ENCODE measurements at regions not wholly inside any gene's neighbourhood (a gene's known extent, or its start where the extent isn't known, plus 50 kb on each side); places are given as distances from the start of the nearest gene placed in this dataset.
A peak's percentile ranks its signal among the peaks of the same experiment; 100 is the strongest.

DNA sequence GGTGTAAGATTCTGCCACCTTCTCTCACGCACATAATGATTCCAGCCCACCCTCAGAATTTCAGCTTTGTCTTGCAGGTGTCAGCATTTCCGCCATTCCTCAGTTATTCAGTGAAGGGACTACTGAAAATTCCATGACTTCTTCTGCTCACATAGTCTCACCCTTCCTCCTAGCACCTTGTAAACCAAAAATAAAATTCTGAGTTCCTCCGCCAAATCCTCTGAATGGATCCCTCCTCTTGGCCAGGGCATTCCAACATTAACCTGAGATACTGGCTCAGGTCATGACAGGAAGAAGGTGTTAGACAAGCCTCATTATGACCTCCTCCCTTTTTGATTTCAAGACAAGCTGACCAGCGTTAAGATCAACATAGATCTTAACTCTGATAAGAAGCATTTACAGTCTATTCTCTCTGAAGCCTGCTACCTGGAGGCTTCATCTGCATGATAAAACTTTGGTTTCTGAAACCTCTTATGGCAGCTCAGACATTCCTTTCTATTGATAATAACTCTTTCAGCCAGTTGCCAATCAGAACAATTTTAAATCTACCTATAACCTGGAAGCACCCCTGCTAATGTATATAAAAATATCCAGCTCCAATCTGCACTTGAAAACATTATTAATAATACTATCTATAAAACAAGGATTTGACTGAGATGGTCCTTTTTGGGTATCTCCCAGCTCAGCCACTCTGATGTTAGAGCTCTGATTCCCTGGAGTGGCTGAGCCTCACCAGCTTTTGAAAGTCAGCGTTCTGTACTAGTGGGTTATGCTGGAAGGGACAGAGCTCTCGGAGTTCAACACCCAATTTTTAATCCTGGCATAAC lies 136.4 kb upstream of the APCDD1 start:
- Histone ChIP-seq H3K4ac (ENCODE audit: low read depth, low read length) (no peak overlapping the region), H3K18ac (ENCODE audit: insufficient read length, low read depth, low read length) (no peak overlapping the region), H3K23ac (ENCODE audit: insufficient read length, low read depth, low read length) (no peak overlapping the region), H3K23me2 (ENCODE audit: insufficient read length, low read depth, low read length, poor library complexity, severe bottlenecking) (no peaks in the 10 kb centered on the region), H2BK20ac (ENCODE audit: low read depth, low read length, poor library complexity, severe bottlenecking) (no peak overlapping the region), H3K27me3 (ENCODE audit: insufficient read depth, low read length) (no peaks in the 10 kb centered on the region), H2AFZ (ENCODE audit: low read length) (no peak overlapping the region), H2AK5ac (ENCODE audit: insufficient read length, low read length) (no peak overlapping the region), H3K79me1 (ENCODE audit: insufficient read depth, low read depth, low read length, poor library complexity, severe bottlenecking) (no peaks in the 10 kb centered on the region), H4K5ac (ENCODE audit: insufficient read length, low read depth, low read length) (no peak overlapping the region), H2BK5ac (ENCODE audit: insufficient read length, low read length) (no peak overlapping the region), H3K14ac (ENCODE audit: insufficient read depth, low read length) (no peak overlapping the region), H2BK15ac (ENCODE audit: low read depth, low read length) (no peak overlapping the region), H3K4me2 (ENCODE audit: insufficient read depth, insufficient read length, low read length) (no peak overlapping the region), H3K56ac (ENCODE audit: insufficient read length, low read depth, low read length) (no peak overlapping the region), H2BK120ac (ENCODE audit: low read depth, low read length, poor library complexity, severe bottlenecking) (no peak overlapping the region), H3K79me2 (ENCODE audit: insufficient read depth, low read length) (no peaks in the 10 kb centered on the region), H3T11ph (ENCODE audit: low read length) (no peak overlapping the region), H3K9me3 (ENCODE audit: control insufficient read depth, low read depth, low read length) (no peaks in the 10 kb centered on the region), H4K20me1 (ENCODE audit: control insufficient read depth, insufficient read depth, insufficient read length) (no peaks in the 10 kb centered on the region), H3K9ac (ENCODE audit: extremely low read depth, insufficient read length, low read length) (no peak overlapping the region), H4K8ac (replicated peaks; ENCODE audit: insufficient read length, low read depth, low read length) (no peak overlapping the region), H3K27ac (ENCODE audit: insufficient read length, low read depth, low read length) (peak overlapping the region; percentile 16), H4K91ac (ENCODE audit: insufficient read length, low read depth, low read length) (no peak overlapping the region), H2BK12ac (ENCODE audit: insufficient read length, low read depth, low read length) (no peak overlapping the region), H3K4me1 (ENCODE audit: insufficient read depth, low read length) (peaks cover 9% of the 10 kb centered on the region)
- no peak for TF ChIP-seq CTCF (conservative IDR thresholded peaks at IDR 0.05)
- H3K27me3 Mint-ChIP-seq (ENCODE audit: low read depth) = no peaks in the 10 kb centered on the region; the same call in 1 of the 2 replicates
- peaks cover 10 to 16% of the 10 kb centered on the region in 2 experiments; a peak in 4 of 5 replicates for H3K9me3 Mint-ChIP-seq
- H3K4me3 Mint-ChIP-seq = peak overlapping the region; percentile 16 to 21; a peak in 3 of 5 replicates
- no CpG with 5 or more reads among the region's 6 CpGs for WGBS (ENCODE audit: extremely low coverage, insufficient read length, low lambda C conversion rate)
- H3K36me3 Mint-ChIP-seq (ENCODE audit: insufficient read depth in 1 of 3, low read depth in 3 of 3) = peaks cover 0 to 15% (median 2%) of the 10 kb centered on the region in 3 experiments; a peak in 3 of 7 replicates
- H3K27ac Mint-ChIP-seq = peak overlapping the region; percentile 49 to 90 (median 85)
- no peak for DNase-seq
- H3K4me1 Mint-ChIP-seq = peaks cover 30 to 33% of the 10 kb centered on the region in 2 experiments

Measured in H9 (cell line).